GM12878 (cell line): ENCODE measurements at regions not wholly inside any gene's neighbourhood (a gene's known extent, or its start where the extent isn't known, plus 50 kb on each side); places are given as distances from the start of the nearest gene placed in this dataset.

Source experiments
- ATAC-seq: fragments of 200-7000 bp; cut with Tn5 transposase; 3 replicates; pipeline ENCODE4 v1.9.1; 2020; ENCODE audit warnings: mild to moderate bottlenecking, moderate library complexity
- BruUV-seq: library from RNA; stranded (reverse); fragments of 400-500 nt; replicated peaks from 2 replicates; lab custom pipeline; 2021; lab: Mats Ljungman, UMichigan
- CTCF ChIA-PET: fragments of 300-600 bp; sonication (Branson Sonifier 250); formaldehyde crosslinking; extraction: SDS; loops from one replicate; lab custom pipeline; 2021; ENCODE audit warnings: inconsistent platforms; lab: Yijun Ruan, JAX
- POLR2A ChIA-PET: fragments of 350-600 bp; formaldehyde crosslinking; extraction: SDS; loops from one replicate; lab custom pipeline; 2021; ENCODE audit warnings: inconsistent platforms; lab: Charles Lee
- RAD21 ChIA-PET: fragments of 300-600 bp; sonication (Branson Sonifier 250); formaldehyde crosslinking; loops from one replicate; lab custom pipeline; 2023; ENCODE audit warnings: antibody characterized with exemption; ENCODE audit not compliant: unreplicated experiment; lab: Charles Lee
- SMC1A ChIA-PET: fragments of 300-600 bp; sonication (Branson Sonifier 250); formaldehyde crosslinking; loops from one replicate; lab custom pipeline; 2023; ENCODE audit not compliant: unreplicated experiment, uncharacterized antibody; lab: Charles Lee
- DNase-seq: peaks from one replicate; pipeline ENCODE4 v3.0.0-alpha.2; 2011; ENCODE audit warnings: low read depth, low spot score
- FAIRE-seq: peaks from 3 replicates; lab custom pipeline; 2011; peaks lifted over from hg19 to GRCh38; lab: Jason Lieb, UNC
- H2AFZ ChIP-seq: 2 replicates; pipeline ENCODE4 v1.6.0; 2011; ENCODE audit warnings: low read depth, low read length, control low read depth; ENCODE audit not compliant: control insufficient read depth
- H3K27ac ChIP-seq: 2 replicates; pipeline ENCODE4 v1.5.1; 2011; ENCODE audit warnings: control low read depth; ENCODE audit not compliant: control insufficient read depth, insufficient read depth
- H3K27me3 ChIP-seq, 2 experiments: replicated peaks in 1 of 2; 2 replicates each; pipeline versions ENCODE4 v1.6.0 to v1.6.1; 2011; ENCODE audit warnings: low read length in 1 of 2; ENCODE audit not compliant: control insufficient read depth in 2 of 2, insufficient read depth in 2 of 2
- H3K36me3 ChIP-seq, 2 experiments: 2 replicates each; pipeline ENCODE4 v1.5.1; 2011; ENCODE audit warnings: low read length in 1 of 2; ENCODE audit not compliant: control insufficient read depth in 2 of 2, insufficient read depth in 2 of 2
- H3K4me1 ChIP-seq: 2 replicates; pipeline ENCODE4 v1.6.1; 2011; ENCODE audit warnings: mild to moderate bottlenecking, low read length, moderate library complexity, mixed read lengths; ENCODE audit not compliant: control insufficient read depth, insufficient read depth
- H3K4me2 ChIP-seq: 2 replicates; pipeline ENCODE4 v1.6.0; 2011; ENCODE audit warnings: control low read depth; ENCODE audit not compliant: control insufficient read depth, insufficient read depth
- H3K4me3 ChIP-seq: fragments of 200-600 bp; sonication (generic); 2 replicates; pipeline ENCODE4 v1.5.1; 2016
- H3K79me2 ChIP-seq: 2 replicates; pipeline ENCODE4 v1.6.0; 2011; ENCODE audit warnings: low read length; ENCODE audit not compliant: control insufficient read depth, insufficient read depth
- H3K9ac ChIP-seq: 2 replicates; pipeline ENCODE4 v1.8.0; 2011; ENCODE audit warnings: low read length, control low read depth, mixed read lengths; ENCODE audit not compliant: control insufficient read depth, insufficient read depth
- H3K9me3 ChIP-seq: replicated peaks from 3 replicates; pipeline ENCODE4 v1.5.1; 2011; ENCODE audit warnings: mild to moderate bottlenecking, low read length; ENCODE audit not compliant: control insufficient read depth, insufficient read depth
- H4K20me1 ChIP-seq: 2 replicates; pipeline ENCODE4 v1.6.0; 2011; ENCODE audit not compliant: control insufficient read depth, insufficient read depth
- ATF7 ChIP-seq: fragments of 450-650 bp; IDR thresholded peaks from 2 replicates; pipeline ENCODE4 v1.6.1; 2016; ENCODE audit warnings: low read depth, mild to moderate bottlenecking
- HCFC1 ChIP-seq: fragments of 150-350 bp; IDR thresholded peaks from 2 replicates; pipeline ENCODE4 v1.6.1; 2014; ENCODE audit warnings: low read length
- RFX5 ChIP-seq: IDR thresholded peaks from 2 replicates; pipeline ENCODE4 v1.6.1; 2011; ENCODE audit warnings: low read depth, low read length, improper control_type of control experiment
- WGBS: methylation state at CpG from one replicate; pipeline ENCODE4 v1.1.6; 2016; ENCODE audit warnings: low lambda C conversion rate; ENCODE audit not compliant: insufficient replicate concordance, insufficient coverage; ENCODE audit errors: missing lambda C conversion rate; 5-methylcytosine and 5-hydroxymethylcytosine counted together
- in situ Hi-C: fragments of 300-500 bp; cut with MboI; formaldehyde crosslinking; loops from 9 replicates; pipeline ENCODE4 v1.14.3; 2018; ENCODE audit warnings: mixed read lengths
- intact Hi-C: fragments of 100-400 bp; cut with micrococcal nuclease; formaldehyde crosslinking; loops from one replicate; pipeline ENCODE4 v1.14.2; 2022; ENCODE audit not compliant: unreplicated experiment
- TF ChIP-seq, protein P1 (sequence below): fragments of 450-650 bp; formaldehyde crosslinking; IDR thresholded peaks from 2 replicates; pipeline ENCODE4 v1.4.0; 2020; ENCODE audit warnings: mild to moderate bottlenecking, moderate library complexity
- TF ChIP-seq, protein P2 (sequence below): IDR thresholded peaks from 2 replicates; pipeline ENCODE4 v1.6.1; 2011; ENCODE audit warnings: low read depth, mild to moderate bottlenecking, low read length, moderate library complexity, borderline replicate concordance; ENCODE audit errors: extremely low read depth
- TF ChIP-seq, protein P3 (sequence below): IDR thresholded peaks from 2 replicates; pipeline ENCODE4 v1.6.1; 2012; ENCODE audit warnings: improper control_type of control experiment, low read depth, low read length; ENCODE audit not compliant: insufficient replicate concordance

DNA sequence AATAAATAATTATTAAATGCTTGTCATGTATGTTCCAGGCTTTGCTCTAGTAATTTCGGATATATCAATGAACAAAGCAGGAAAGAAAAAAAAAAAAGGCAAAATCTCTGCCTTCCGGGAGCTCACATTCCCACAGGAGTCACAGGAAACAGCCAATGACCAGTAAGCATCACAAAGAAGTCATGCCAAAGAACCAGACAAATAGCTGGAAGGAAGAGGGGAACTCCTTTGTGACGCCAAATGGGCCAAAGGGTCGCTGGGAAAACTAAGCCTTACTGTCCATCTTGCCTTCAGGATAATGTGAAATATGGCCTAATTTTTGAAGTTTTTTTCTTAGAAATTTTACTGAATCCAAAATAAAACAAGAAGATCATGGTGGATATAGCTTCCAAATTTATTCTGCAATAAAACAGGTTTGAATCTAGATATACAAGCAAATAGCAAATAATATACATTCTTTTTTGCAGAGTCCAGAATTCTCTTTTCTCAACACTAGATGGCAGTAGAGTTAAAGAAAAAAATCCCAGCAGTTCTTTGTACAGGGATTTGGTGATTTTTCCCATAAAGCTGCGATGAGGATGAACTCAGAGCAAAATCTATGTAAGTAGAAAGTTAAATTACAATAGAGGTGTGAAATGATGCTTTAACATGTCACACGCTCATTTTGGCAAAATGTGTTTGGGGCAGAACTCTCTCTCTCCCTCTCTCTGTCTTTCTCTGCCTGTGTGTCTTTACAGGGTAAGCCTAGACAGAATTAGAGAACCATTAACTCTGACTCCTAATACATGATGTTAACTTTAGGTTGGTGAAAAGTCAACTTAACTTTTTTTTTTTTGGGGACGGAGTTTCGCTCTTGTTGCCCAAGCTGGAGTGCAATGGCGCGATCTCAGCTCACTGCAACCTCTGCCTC, 60.0 kb upstream of the TUT7 start (continued):
- TF ChIP-seq, protein P1, sequence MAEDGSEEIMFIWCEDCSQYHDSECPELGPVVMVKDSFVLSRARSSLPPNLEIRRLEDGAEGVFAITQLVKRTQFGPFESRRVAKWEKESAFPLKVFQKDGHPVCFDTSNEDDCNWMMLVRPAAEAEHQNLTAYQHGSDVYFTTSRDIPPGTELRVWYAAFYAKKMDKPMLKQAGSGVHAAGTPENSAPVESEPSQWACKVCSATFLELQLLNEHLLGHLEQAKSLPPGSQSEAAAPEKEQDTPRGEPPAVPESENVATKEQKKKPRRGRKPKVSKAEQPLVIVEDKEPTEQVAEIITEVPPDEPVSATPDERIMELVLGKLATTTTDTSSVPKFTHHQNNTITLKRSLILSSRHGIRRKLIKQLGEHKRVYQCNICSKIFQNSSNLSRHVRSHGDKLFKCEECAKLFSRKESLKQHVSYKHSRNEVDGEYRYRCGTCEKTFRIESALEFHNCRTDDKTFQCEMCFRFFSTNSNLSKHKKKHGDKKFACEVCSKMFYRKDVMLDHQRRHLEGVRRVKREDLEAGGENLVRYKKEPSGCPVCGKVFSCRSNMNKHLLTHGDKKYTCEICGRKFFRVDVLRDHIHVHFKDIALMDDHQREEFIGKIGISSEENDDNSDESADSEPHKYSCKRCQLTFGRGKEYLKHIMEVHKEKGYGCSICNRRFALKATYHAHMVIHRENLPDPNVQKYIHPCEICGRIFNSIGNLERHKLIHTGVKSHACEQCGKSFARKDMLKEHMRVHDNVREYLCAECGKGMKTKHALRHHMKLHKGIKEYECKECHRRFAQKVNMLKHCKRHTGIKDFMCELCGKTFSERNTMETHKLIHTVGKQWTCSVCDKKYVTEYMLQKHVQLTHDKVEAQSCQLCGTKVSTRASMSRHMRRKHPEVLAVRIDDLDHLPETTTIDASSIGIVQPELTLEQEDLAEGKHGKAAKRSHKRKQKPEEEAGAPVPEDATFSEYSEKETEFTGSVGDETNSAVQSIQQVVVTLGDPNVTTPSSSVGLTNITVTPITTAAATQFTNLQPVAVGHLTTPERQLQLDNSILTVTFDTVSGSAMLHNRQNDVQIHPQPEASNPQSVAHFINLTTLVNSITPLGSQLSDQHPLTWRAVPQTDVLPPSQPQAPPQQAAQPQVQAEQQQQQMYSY (CRISPR knock-in tag) = no peak
- no peak for TF ChIP-seq ATF7
- TF ChIP-seq RFX5 = no peak
- no peak for TF ChIP-seq HCFC1
- TF ChIP-seq, protein P2, sequence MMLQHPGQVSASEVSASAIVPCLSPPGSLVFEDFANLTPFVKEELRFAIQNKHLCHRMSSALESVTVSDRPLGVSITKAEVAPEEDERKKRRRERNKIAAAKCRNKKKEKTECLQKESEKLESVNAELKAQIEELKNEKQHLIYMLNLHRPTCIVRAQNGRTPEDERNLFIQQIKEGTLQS = no peak

DNA sequence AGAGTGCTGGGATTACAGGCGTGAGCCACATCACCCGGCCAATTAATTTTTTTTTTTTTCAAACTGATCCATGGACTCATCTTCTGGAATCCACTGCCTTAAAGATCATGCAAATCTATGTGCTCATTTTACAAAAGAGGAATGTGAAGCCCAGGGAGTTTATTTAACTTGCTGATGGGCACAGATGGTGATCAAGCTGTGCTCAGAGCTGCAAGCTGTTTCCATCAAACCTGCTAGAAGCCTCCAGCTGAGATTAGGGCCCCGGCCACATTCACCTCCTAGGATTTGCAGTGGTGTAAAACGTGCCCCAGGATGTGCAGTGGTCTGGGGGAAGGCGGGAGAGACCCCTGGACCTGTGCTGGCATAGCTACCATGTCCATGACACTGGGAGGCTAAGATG, 56.1 kb upstream of the TUT7 start:
- RAD21 ChIA-PET = no interaction called here
- H4K20me1 ChIP-seq = no peaks in the 10 kb centered on the region
- DNase-seq = no peak
- no TSS peak for BruUV-seq
- SMC1A ChIA-PET = interaction anchor here (0.8 kb wide), 1 partner anchor 208 kb away, joined by 3 read pairs; no protein-coding TSS in a partner anchor
- intact Hi-C loops (no loop called here), in situ Hi-C loops (no loop called here)
- H3K9me3 ChIP-seq = no peaks in the 10 kb centered on the region
- H3K79me2 ChIP-seq = no peaks in the 10 kb centered on the region
- no peaks in the 10 kb centered on the region for H3K27me3 ChIP-seq
- 19% methylated on average over 5 of the region's 5 CpGs for WGBS
- no peak overlapping the region for H3K4me2 ChIP-seq
- no peak for FAIRE-seq
- no peak overlapping the region for H3K4me3 ChIP-seq
- no peak overlapping the region for H3K27ac ChIP-seq
- CTCF ChIA-PET = no interaction called here
- H3K36me3 ChIP-seq = no peaks in the 10 kb centered on the region
- H3K9ac ChIP-seq = no peak overlapping the region
- ATAC-seq = no peak
- H3K4me1 ChIP-seq = no peaks in the 10 kb centered on the region
- no peak overlapping the region for H2AFZ ChIP-seq
- POLR2A ChIA-PET = no interaction called here
- TF ChIP-seq, protein P2 = no peak
- TF ChIP-seq, protein P3, sequence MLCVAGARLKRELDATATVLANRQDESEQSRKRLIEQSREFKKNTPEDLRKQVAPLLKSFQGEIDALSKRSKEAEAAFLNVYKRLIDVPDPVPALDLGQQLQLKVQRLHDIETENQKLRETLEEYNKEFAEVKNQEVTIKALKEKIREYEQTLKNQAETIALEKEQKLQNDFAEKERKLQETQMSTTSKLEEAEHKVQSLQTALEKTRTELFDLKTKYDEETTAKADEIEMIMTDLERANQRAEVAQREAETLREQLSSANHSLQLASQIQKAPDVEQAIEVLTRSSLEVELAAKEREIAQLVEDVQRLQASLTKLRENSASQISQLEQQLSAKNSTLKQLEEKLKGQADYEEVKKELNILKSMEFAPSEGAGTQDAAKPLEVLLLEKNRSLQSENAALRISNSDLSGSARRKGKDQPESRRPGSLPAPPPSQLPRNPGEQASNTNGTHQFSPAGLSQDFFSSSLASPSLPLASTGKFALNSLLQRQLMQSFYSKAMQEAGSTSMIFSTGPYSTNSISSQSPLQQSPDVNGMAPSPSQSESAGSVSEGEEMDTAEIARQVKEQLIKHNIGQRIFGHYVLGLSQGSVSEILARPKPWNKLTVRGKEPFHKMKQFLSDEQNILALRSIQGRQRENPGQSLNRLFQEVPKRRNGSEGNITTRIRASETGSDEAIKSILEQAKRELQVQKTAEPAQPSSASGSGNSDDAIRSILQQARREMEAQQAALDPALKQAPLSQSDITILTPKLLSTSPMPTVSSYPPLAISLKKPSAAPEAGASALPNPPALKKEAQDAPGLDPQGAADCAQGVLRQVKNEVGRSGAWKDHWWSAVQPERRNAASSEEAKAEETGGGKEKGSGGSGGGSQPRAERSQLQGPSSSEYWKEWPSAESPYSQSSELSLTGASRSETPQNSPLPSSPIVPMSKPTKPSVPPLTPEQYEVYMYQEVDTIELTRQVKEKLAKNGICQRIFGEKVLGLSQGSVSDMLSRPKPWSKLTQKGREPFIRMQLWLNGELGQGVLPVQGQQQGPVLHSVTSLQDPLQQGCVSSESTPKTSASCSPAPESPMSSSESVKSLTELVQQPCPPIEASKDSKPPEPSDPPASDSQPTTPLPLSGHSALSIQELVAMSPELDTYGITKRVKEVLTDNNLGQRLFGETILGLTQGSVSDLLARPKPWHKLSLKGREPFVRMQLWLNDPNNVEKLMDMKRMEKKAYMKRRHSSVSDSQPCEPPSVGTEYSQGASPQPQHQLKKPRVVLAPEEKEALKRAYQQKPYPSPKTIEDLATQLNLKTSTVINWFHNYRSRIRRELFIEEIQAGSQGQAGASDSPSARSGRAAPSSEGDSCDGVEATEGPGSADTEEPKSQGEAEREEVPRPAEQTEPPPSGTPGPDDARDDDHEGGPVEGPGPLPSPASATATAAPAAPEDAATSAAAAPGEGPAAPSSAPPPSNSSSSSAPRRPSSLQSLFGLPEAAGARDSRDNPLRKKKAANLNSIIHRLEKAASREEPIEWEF = no peak
